ENCODE measurements at regions not wholly inside any gene's neighbourhood (a gene's known extent, or its start where the extent isn't known, plus 50 kb on each side); places are given as distances from the start of the nearest gene placed in this dataset.

DNA sequence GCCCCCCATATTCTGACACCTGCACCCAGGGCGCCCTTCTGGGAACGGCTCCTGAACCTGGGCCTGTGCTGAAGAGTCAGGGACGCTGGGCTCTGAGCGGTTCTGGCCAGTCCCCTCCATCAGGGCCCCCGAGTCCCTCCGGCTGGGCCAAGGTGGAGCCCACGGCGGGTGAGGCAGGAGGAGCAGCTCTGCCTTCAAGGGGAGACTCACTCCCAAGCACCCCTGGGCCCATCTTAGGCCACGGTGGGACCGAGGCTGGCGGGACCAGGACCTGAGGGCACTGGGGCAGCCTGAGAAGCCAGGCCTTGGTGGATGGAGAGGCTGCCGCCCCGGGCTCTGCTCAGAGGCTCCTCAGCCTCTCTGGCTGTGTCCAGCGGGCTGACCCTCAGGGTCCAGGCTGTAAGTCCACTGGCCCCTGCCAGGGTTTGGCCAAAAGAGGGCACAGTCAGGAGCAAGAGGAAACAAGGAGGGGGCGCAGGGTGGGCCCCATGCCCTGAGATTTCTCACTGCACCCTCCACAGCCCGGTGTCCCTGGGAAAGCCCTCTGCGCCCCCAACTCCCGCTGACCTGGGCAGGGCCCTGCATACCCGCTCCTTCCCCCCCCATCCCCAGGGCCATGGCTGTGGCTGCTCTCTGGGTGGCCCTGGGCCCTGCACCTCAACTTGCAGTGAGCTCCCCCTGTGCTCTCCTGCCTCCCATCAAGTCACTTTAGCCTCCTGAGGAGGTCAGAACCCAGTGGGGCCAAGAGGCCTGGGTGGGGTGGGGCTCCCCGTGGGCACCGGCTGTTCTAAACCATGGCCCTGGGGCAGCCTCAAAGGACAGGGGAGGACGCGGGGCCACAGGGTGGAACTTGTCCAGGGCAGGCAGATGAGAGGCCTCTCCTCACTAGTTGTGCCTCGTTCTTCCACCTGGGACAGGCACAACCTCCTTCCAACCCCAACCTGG, 266.4 kb upstream of the SFSWAP start:
- no peak for TF ChIP-seq POLR2AphosphoS5 (IDR thresholded peaks at IDR 0.05; ENCODE audit: low read depth, low read length)
- TF ChIP-seq POLR2A (IDR thresholded peaks at IDR 0.05; ENCODE audit: low read depth, low read length) = no peak
- TF ChIP-seq SPI1 (IDR thresholded peaks at IDR 0.05; ENCODE audit: low read depth, low read length) = no peak
- TF ChIP-seq PAX5 (IDR thresholded peaks at IDR 0.05; ENCODE audit: insufficient read depth, low read length, severe bottlenecking) = no peak
- no peak for TF ChIP-seq TAF1 (IDR thresholded peaks at IDR 0.05; ENCODE audit: low read depth, low read length)
- TF ChIP-seq POU2F2 (IDR thresholded peaks at IDR 0.05; ENCODE audit: low read depth, low read length) = no peak

Data from GM12891 (cell line).